ENCODE measurements at regions not wholly inside any gene's neighbourhood (a gene's known extent, or its start where the extent isn't known, plus 50 kb on each side); places are given as distances from the start of the nearest gene placed in this dataset.

- Histone ChIP-seq H3K27me3 (replicated peaks; ENCODE audit: insufficient read depth) (no peaks in the 10 kb centered on the region), H3K9me3 (ENCODE audit: low read depth) (no peaks in the 10 kb centered on the region), H3K36me3 (ENCODE audit: low read depth) (no peaks in the 10 kb centered on the region), H3K9ac (no peak overlapping the region), H3F3A (ENCODE audit: insufficient read depth) (peaks cover 7% of the 10 kb centered on the region; the same call in 1 of the 2 replicates), H3K27ac (no peak overlapping the region), H2AFZ (no peak overlapping the region), H3K9me2 (ENCODE audit: insufficient read depth) (no peaks in the 10 kb centered on the region), H3K4me3 (no peak overlapping the region), H3K4me2 (ENCODE audit: unreplicated experiment) (no peak overlapping the region), H3K79me2 (ENCODE audit: insufficient read depth) (no peaks in the 10 kb centered on the region), H3K4me1 (ENCODE audit: insufficient read depth) (peaks cover 10% of the 10 kb centered on the region; the same call in 1 of the 2 replicates), H4K20me1 (ENCODE audit: insufficient read depth) (no peaks in the 10 kb centered on the region)
- no peak for DNase-seq
- WGBS, 2 experiments (ENCODE audit: low coverage in 1 of 2, low lambda C conversion rate in 2 of 2, missing lambda C conversion rate in 2 of 2), result 0 to 7% methylated on average over 1 of the region's 1 CpG
- in situ Hi-C loops (cut with MboI), result no loop called here
- TF ChIP-seq EZH2phosphoT487 (IDR thresholded peaks at IDR 0.05; ENCODE audit: insufficient read depth, low read depth) (no peak), EZH2 (IDR thresholded peaks at IDR 0.05; ENCODE audit: insufficient read depth, poor library complexity, severe bottlenecking) (no peak)
These were observed 302.0 kb upstream of the ECI2 start for GRCh38 chr6:4437342-4437741.

GRCh38 chr6:4435981-4436445, 300.6 kb upstream of the ECI2 start:
- H3K9me3 ChIP-seq (ENCODE audit: low read depth), result no peaks in the 10 kb centered on the region
- H3K27me3 ChIP-seq (replicated peaks; ENCODE audit: insufficient read depth), result no peaks in the 10 kb centered on the region
- H3K4me2 ChIP-seq (ENCODE audit: unreplicated experiment), result no peak overlapping the region
- in situ Hi-C loops (cut with MboI), result no loop called here
- WGBS, 2 experiments (ENCODE audit: low coverage in 1 of 2, low lambda C conversion rate in 2 of 2, missing lambda C conversion rate in 2 of 2), result 95 to 97% methylated on average over 2 of the region's 2 CpGs
- no peak overlapping the region for H2AFZ ChIP-seq
- no peaks in the 10 kb centered on the region for H3K9me2 ChIP-seq (ENCODE audit: insufficient read depth)
- H3K27ac ChIP-seq, result no peak overlapping the region
- no peak overlapping the region for H3K9ac ChIP-seq
- H3K4me3 ChIP-seq, result no peak overlapping the region
- no peak for DNase-seq
- TF ChIP-seq EZH2 (IDR thresholded peaks at IDR 0.05; ENCODE audit: insufficient read depth, poor library complexity, severe bottlenecking) (no peak), EZH2phosphoT487 (IDR thresholded peaks at IDR 0.05; ENCODE audit: insufficient read depth, low read depth) (no peak)
- H4K20me1 ChIP-seq (ENCODE audit: insufficient read depth), result no peaks in the 10 kb centered on the region
- no peaks in the 10 kb centered on the region for H3F3A ChIP-seq (ENCODE audit: insufficient read depth)
- H3K4me1 ChIP-seq (ENCODE audit: insufficient read depth), result no peaks in the 10 kb centered on the region
- no peaks in the 10 kb centered on the region for H3K36me3 ChIP-seq (ENCODE audit: low read depth)
- no peaks in the 10 kb centered on the region for H3K79me2 ChIP-seq (ENCODE audit: insufficient read depth)

- no peaks in the 10 kb centered on the region for H4K20me1 ChIP-seq (ENCODE audit: insufficient read depth)
- H3K79me2 ChIP-seq (ENCODE audit: insufficient read depth), result no peaks in the 10 kb centered on the region
- no peak overlapping the region for H3K27ac ChIP-seq
- no peak overlapping the region for H3K9ac ChIP-seq
- in situ Hi-C loops (cut with MboI), result no loop called here
- no peak overlapping the region for H3K4me2 ChIP-seq (ENCODE audit: unreplicated experiment)
- no peaks in the 10 kb centered on the region for H3K9me3 ChIP-seq (ENCODE audit: low read depth)
- H3K27me3 ChIP-seq (replicated peaks; ENCODE audit: insufficient read depth), result no peaks in the 10 kb centered on the region
- 88 to 89% methylated on average over 4 of the region's 4 CpGs for WGBS, 2 experiments (ENCODE audit: low coverage in 1 of 2, low lambda C conversion rate in 2 of 2, missing lambda C conversion rate in 2 of 2)
- H3F3A ChIP-seq (ENCODE audit: insufficient read depth), result no peaks in the 10 kb centered on the region
- no peaks in the 10 kb centered on the region for H3K36me3 ChIP-seq (ENCODE audit: low read depth)
- no peak overlapping the region for H3K4me3 ChIP-seq
- DNase-seq, result no peak
- no peaks in the 10 kb centered on the region for H3K4me1 ChIP-seq (ENCODE audit: insufficient read depth)
- H3K9me2 ChIP-seq (ENCODE audit: insufficient read depth), result no peaks in the 10 kb centered on the region
- no peak for TF ChIP-seq EZH2phosphoT487 (IDR thresholded peaks at IDR 0.05; ENCODE audit: insufficient read depth, low read depth)
- TF ChIP-seq EZH2 (IDR thresholded peaks at IDR 0.05; ENCODE audit: insufficient read depth, poor library complexity, severe bottlenecking), result no peak
- no peak overlapping the region for H2AFZ ChIP-seq
These were observed 299.3 kb upstream of the ECI2 start for GRCh38 chr6:4434655-4435054.

- H3K9ac ChIP-seq, result no peak overlapping the region
- in situ Hi-C loops (cut with MboI), result no loop called here
These were observed 297.8 kb upstream of the ECI2 start for GRCh38 chr6:4433199-4433598.

GRCh38 chr6:4426968-4427367, 291.6 kb upstream of the ECI2 start:
- in situ Hi-C loops (cut with MboI), result no loop called here
- H4K20me1 ChIP-seq (ENCODE audit: insufficient read depth), result no peaks in the 10 kb centered on the region
- H2AFZ ChIP-seq, result no peak overlapping the region
- no peaks in the 10 kb centered on the region for H3K36me3 ChIP-seq (ENCODE audit: low read depth)
- H3K4me1 ChIP-seq (ENCODE audit: insufficient read depth), result no peaks in the 10 kb centered on the region
- 59 to 60% methylated on average over 5 of the region's 5 CpGs for WGBS, 2 experiments (ENCODE audit: low coverage in 1 of 2, low lambda C conversion rate in 2 of 2, missing lambda C conversion rate in 2 of 2)
- H3K9me2 ChIP-seq (ENCODE audit: insufficient read depth), result no peaks in the 10 kb centered on the region
- no peak overlapping the region for H3K4me2 ChIP-seq (ENCODE audit: unreplicated experiment)
- no peaks in the 10 kb centered on the region for H3K79me2 ChIP-seq (ENCODE audit: insufficient read depth)
- H3F3A ChIP-seq (ENCODE audit: insufficient read depth), result no peaks in the 10 kb centered on the region
- no peak overlapping the region for H3K9ac ChIP-seq
- no peak overlapping the region for H3K4me3 ChIP-seq
- TF ChIP-seq EZH2 (IDR thresholded peaks at IDR 0.05; ENCODE audit: insufficient read depth, poor library complexity, severe bottlenecking), result no peak
- no peak for TF ChIP-seq EZH2phosphoT487 (IDR thresholded peaks at IDR 0.05; ENCODE audit: insufficient read depth, low read depth)
- H3K27me3 ChIP-seq (replicated peaks; ENCODE audit: insufficient read depth), result no peaks in the 10 kb centered on the region
- no peaks in the 10 kb centered on the region for H3K9me3 ChIP-seq (ENCODE audit: low read depth)
- no peak overlapping the region for H3K27ac ChIP-seq
- DNase-seq, result no peak

More at GRCh38 chr6:4433199-4433598, 297.8 kb upstream of the ECI2 start:
- TF ChIP-seq EZH2 (IDR thresholded peaks at IDR 0.05; ENCODE audit: insufficient read depth, poor library complexity, severe bottlenecking), result no peak
- TF ChIP-seq EZH2phosphoT487 (IDR thresholded peaks at IDR 0.05; ENCODE audit: insufficient read depth, low read depth), result no peak
- Histone ChIP-seq H2AFZ (no peak overlapping the region), H4K20me1 (ENCODE audit: insufficient read depth) (no peaks in the 10 kb centered on the region), H3K4me1 (ENCODE audit: insufficient read depth) (no peaks in the 10 kb centered on the region), H3K4me3 (no peak overlapping the region), H3K9me2 (ENCODE audit: insufficient read depth) (no peaks in the 10 kb centered on the region), H3K36me3 (ENCODE audit: low read depth) (no peaks in the 10 kb centered on the region), H3K79me2 (ENCODE audit: insufficient read depth) (no peaks in the 10 kb centered on the region), H3K9me3 (ENCODE audit: low read depth) (no peaks in the 10 kb centered on the region), H3F3A (ENCODE audit: insufficient read depth) (no peaks in the 10 kb centered on the region), H3K27ac (no peak overlapping the region), H3K27me3 (replicated peaks; ENCODE audit: insufficient read depth) (no peaks in the 10 kb centered on the region), H3K4me2 (ENCODE audit: unreplicated experiment) (no peak overlapping the region)
- WGBS, 2 experiments (ENCODE audit: low coverage in 1 of 2, low lambda C conversion rate in 2 of 2, missing lambda C conversion rate in 2 of 2), result 93 to 96% methylated on average over 4 of the region's 4 CpGs
- DNase-seq, result no peak

Data from GM23248 (cell line).